Fibroblast of villous mesenchyme (primary cell): ENCODE measurements at regions not wholly inside any gene's neighbourhood (a gene's known extent, or its start where the extent isn't known, plus 50 kb on each side); places are given as distances from the start of the nearest gene placed in this dataset.
A peak's percentile ranks its signal among the peaks of the same experiment; 100 is the strongest.

Source experiments
- DNase-seq: peaks from one replicate; pipeline ENCODE4 v3.0.0-alpha.2; 2010; ENCODE audit warnings: low read depth
- H3K4me3 ChIP-seq: 2 replicates; pipeline ENCODE4 v1.5.1; 2011; ENCODE audit warnings: low read depth, mild to moderate bottlenecking, low read length
- TF ChIP-seq, protein P1 (sequence below): IDR thresholded peaks from 2 replicates; pipeline ENCODE4 v1.5.1; 2012; ENCODE audit warnings: low read depth, mild to moderate bottlenecking, low read length; ENCODE audit not compliant: insufficient read depth

- DNase-seq: peak; percentile 42
- TF ChIP-seq, protein P1, sequence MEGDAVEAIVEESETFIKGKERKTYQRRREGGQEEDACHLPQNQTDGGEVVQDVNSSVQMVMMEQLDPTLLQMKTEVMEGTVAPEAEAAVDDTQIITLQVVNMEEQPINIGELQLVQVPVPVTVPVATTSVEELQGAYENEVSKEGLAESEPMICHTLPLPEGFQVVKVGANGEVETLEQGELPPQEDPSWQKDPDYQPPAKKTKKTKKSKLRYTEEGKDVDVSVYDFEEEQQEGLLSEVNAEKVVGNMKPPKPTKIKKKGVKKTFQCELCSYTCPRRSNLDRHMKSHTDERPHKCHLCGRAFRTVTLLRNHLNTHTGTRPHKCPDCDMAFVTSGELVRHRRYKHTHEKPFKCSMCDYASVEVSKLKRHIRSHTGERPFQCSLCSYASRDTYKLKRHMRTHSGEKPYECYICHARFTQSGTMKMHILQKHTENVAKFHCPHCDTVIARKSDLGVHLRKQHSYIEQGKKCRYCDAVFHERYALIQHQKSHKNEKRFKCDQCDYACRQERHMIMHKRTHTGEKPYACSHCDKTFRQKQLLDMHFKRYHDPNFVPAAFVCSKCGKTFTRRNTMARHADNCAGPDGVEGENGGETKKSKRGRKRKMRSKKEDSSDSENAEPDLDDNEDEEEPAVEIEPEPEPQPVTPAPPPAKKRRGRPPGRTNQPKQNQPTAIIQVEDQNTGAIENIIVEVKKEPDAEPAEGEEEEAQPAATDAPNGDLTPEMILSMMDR: no peak
- H3K4me3 ChIP-seq: no peak overlapping the region
These were observed 62.3 kb upstream of the LNX1 start for GRCh38 chr4:53653484-53654053.

DNA sequence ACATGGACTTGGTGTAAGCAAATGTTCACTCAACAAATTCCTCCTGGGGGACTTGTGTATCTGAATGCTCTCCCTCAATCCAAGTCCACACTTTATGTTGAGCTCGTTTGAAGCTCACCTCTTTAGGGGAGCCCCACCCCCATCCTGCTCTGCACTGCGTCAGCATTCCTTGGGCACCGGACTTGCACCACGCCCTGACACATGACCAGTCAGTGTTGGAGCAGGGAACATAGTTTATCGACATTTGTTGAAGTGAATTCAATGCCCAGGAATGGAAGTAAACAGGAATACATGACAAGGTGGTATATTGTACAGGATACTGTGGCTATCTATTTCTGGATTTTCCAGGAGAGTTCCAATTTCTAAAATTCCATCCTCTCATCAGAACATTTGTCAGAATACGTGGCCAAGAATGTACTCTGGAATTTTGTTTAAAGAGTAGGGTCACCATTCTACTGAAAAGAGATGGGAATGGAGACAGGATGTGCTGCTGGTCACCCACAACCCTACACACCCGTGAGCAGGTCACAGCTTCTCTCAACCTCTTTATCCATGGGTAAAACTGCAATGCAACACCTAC is 60.0 kb upstream of the LNX1 start:
- no peak overlapping the region for H3K4me3 ChIP-seq
- DNase-seq: peak; percentile 27
- TF ChIP-seq, protein P1: no peak

DNA sequence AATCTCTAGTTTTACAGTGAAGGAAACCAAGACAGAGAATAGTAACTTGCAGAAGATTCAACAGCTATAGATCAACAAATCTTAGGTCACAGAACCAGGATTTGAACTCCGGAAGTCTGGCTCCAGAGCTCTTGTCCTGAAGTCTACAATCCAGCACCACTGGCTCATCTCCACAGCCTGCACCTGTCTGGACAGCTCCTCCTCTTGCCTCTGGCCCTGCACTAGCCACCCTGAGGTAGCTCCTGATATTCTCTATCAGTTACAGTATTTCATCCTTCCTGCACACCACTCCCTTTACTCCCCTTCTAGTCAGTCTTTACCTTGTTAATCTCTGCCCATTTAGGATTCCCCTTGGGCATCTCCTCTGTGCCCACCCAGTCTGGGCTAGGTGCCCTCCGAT is 58.1 kb upstream of the LNX1 start:
- no peak overlapping the region for H3K4me3 ChIP-seq
- TF ChIP-seq, protein P1: no peak
- no peak for DNase-seq

- DNase-seq: no peak
- TF ChIP-seq, protein P1: no peak
- no peak overlapping the region for H3K4me3 ChIP-seq
These were observed 56.3 kb upstream of the LNX1 start for GRCh38 chr4:53647547-53647946.

- TF ChIP-seq, protein P1: no peak
- H3K4me3 ChIP-seq: no peak overlapping the region
- no peak for DNase-seq
These were observed 55.5 kb upstream of the LNX1 start for GRCh38 chr4:53646795-53647194.

DNA sequence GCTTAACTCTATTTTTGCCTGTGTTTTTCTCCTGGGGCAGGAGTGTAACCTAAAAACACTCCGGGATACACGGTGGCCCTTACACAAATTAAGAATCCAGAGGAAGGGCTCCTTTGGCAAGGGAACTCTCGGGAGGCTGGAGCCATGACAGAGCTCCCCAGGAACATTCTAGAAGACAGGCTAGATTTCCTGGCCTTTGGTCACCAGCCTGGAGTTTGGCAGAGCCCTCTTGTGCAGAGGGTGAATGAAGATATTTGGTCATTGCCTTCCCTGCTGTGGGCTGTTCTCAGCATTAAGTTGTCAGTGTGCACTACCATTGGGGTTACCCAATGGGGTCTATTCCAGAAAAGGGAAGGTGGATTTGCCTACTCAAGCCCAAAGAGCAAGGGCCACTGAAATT is 53.8 kb upstream of the LNX1 start:
- no peak for DNase-seq
- TF ChIP-seq, protein P1: no peak

DNA sequence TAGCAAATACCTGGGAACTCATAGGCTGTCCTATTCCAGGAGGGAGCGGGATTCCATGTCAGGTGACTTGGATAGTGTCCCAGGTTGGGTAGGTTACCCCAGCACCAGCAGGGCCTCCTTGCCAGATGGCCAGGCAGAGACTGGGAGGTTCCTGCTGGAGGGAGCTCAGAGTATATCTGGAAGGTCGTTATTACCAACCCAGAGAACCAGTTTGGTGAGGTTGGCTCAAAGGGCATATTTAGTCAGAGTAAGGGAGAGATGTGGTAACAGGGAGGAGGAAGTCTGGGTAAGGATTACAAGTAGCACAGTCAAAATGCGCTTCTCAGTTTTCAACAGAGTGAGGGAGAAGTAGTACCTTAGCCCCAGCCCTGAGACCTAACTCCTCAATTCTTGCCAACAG is 53.3 kb upstream of the LNX1 start:
- H3K4me3 ChIP-seq: no peak overlapping the region
- TF ChIP-seq, protein P1: no peak
- no peak for DNase-seq

More for the DNA sequence above, 53.8 kb upstream of the LNX1 start:
- no peak overlapping the region for H3K4me3 ChIP-seq
